Activated T-helper 17 cell treated with anti-CD3 and anti-CD28 coated beads, Interleukin-2, amount 50 U/mL, for 72 hours (primary cell): ENCODE measurements at regions not wholly inside any gene's neighbourhood (a gene's known extent, or its start where the extent isn't known, plus 50 kb on each side); places are given as distances from the start of the nearest gene placed in this dataset.
"Not testable (repeated sequence)": the region's sequence is repeated elsewhere in the genome, so short reads cannot be mapped to it uniquely, and the experiment has no call there.

ENCODE experiments used
- ATAC-seq: fragments of 150-1000 bp; cut with Tn5 transposase; replicated peaks from 2 replicates; pipeline ENCODE4 v1.10.0; 2021; ENCODE audit warnings: mild to moderate bottlenecking, moderate library complexity
- H3K27ac Mint-ChIP-seq: one replicate; pipeline ENCODE4 v1.8.0; 2022; ENCODE audit warnings: mixed read lengths
- H3K27me3 Mint-ChIP-seq: one replicate; pipeline ENCODE4 v1.8.0; 2022; ENCODE audit warnings: mixed read lengths
- H3K36me3 Mint-ChIP-seq: one replicate; pipeline ENCODE4 v1.8.0; 2022; ENCODE audit warnings: low read depth, mild to moderate bottlenecking, mixed read lengths
- H3K4me1 Mint-ChIP-seq: one replicate; pipeline ENCODE4 v1.8.0; 2022; ENCODE audit warnings: mixed read lengths
- H3K4me3 Mint-ChIP-seq: one replicate; pipeline ENCODE4 v1.8.0; 2022; ENCODE audit warnings: mild to moderate bottlenecking, mixed read lengths
- H3K9me3 Mint-ChIP-seq: one replicate; pipeline ENCODE4 v1.8.0; 2022; ENCODE audit warnings: mixed read lengths

DNA sequence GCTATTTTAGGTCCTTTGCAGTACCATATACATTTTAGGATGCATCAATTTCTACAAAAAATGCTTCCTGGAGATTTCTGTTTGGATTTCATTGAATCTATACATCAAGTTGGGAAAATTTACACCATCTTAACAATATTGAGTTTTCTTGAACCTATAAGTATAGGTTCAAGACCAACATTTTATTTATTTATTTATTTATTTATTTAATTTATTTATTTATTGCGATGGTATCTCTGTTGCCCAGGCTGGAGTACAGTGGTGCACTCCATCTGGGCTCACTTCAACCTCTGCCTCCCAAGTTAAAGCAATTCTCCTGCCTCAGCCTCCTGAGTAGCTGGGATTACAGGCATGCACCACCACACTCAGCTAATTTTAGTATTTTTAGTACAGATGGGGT, 125.0 kb upstream of the HS3ST2 start:
- Mint-ChIP-seq H3K4me1 (peaks cover 5% of the 10 kb centered on the region), H3K27ac (no peak overlapping the region), H3K27me3 (peaks cover under 1% of the 10 kb centered on the region), H3K9me3 (peaks cover 3% of the 10 kb centered on the region), H3K36me3 (no peaks in the 10 kb centered on the region), H3K4me3 (no peak overlapping the region)
- ATAC-seq: no peak

DNA sequence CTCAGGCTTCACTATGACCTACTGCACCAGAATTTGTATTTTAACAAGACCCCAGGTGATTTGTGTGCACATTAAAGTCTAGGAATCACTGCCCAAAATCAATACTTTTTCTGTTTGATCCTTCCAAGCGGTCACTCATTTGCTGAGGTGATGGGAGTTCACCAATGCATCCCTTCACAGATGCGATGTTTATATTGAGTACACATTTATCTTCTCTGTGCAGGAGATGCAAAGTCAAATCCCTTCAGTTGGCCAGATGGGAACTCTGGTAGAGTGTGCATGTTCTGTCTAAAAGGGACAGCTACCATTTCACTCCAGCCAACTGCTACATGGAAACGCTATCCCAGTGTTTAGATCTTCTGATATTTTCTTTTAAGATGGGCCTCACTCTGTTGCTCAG, 122.6 kb upstream of the HS3ST2 start:
- no peak overlapping the region for H3K4me3 Mint-ChIP-seq
- peaks cover 3% of the 10 kb centered on the region for H3K9me3 Mint-ChIP-seq
- no peaks in the 10 kb centered on the region for H3K36me3 Mint-ChIP-seq
- peaks cover under 1% of the 10 kb centered on the region for H3K27me3 Mint-ChIP-seq
- no peak for ATAC-seq
- H3K27ac Mint-ChIP-seq: no peak overlapping the region
- H3K4me1 Mint-ChIP-seq: no peaks in the 10 kb centered on the region

DNA sequence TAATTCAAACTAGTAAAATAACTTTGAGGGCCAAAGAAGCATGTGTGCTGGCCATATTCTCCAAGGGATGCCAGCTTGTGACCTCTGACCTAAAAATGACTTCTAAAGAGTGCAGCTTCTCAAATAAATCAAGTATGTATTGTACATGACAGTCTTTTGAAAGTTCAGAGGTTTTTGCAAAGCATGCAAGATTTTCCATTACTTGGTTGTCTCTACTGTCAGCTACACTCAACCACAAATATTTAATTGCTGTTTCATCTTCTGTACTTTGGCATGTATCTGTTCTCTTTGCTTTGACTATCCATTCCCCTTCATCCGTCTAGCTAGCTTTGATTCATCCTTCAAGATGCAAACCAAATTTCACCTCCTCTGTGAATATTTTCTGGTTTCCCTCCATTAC, 121.9 kb upstream of the HS3ST2 start:
- peaks cover 3% of the 10 kb centered on the region for H3K27me3 Mint-ChIP-seq
- no peak for ATAC-seq

DNA sequence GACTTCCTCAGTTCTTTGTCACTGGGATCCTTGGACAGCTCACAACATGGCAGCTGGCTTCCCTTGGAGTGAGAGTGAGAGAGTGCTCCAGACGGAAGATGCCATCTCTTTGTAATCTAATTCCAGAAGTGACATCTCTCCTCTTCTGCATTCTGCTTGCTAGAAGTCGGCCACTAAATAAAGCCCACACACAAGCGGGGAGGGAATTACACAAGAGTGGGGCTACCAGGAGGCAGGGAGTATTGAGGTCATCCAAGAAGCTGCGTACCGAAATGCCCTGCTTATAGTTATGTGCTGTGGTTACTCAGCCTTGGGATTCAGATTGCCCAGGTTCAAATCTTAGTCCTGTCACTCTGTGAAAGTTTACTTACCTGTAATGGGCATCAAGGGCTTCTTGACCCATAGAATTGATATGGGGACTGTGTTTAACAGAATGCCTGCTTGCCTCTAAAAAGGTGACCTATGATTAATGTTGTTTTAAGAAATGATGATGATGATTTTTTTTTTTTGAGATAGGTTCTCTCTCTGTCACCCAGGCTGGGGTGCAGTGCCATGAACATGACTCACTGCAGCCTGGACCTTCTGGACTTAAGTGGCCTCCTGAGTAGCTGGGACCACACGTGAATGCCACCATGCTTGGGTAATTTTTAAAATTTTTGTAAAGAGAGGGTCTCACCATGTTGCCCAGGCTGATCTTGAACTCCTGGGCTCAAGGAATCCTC, 120.9 kb upstream of the HS3ST2 start:
- H3K4me1 Mint-ChIP-seq: no peaks in the 10 kb centered on the region
- H3K4me3 Mint-ChIP-seq: no peak overlapping the region
- ATAC-seq: no peak
- no peak overlapping the region for H3K27ac Mint-ChIP-seq
- H3K36me3 Mint-ChIP-seq: no peaks in the 10 kb centered on the region
- peaks cover 3% of the 10 kb centered on the region for H3K27me3 Mint-ChIP-seq
- no peaks in the 10 kb centered on the region for H3K9me3 Mint-ChIP-seq

More for the DNA sequence above, 121.9 kb upstream of the HS3ST2 start:
- peaks cover under 1% of the 10 kb centered on the region for H3K9me3 Mint-ChIP-seq
- no peak overlapping the region for H3K4me3 Mint-ChIP-seq
- no peaks in the 10 kb centered on the region for H3K4me1 Mint-ChIP-seq
- H3K27ac Mint-ChIP-seq: no peak overlapping the region
- H3K36me3 Mint-ChIP-seq: no peaks in the 10 kb centered on the region

DNA sequence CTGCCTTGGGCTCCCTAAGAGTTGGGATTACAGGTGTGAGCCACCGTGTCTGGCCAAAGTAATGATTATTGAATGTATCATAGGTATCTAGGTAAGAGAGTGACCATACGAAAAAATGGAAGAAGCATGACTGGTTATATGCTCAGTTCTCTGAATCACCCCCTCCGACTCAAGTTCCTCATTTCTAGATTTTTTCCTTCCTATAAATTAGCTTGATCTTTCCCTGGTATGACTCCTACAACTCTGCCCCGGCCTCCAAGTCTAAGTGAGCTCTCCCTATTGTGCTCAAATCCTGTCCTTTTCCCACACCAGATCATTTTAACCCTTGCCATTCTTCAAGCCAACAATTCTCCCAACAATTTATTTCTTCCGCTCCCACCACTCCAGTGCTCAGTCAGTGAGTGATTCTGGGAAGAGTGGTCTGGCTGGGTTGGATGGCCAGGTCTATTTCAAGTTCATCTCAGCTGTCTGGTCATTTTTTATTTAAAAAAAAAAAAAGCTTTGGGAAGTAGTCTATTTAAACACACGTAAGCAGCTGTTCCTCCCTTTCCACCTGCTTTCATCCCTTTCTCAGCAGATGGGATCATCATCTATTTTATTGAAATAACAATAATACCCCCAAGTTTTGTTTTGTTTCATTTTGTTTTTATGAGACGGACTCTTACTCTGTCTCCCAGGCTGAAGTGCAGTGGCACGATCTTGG, 120.2 kb upstream of the HS3ST2 start:
- ATAC-seq: no peak
- H3K27me3 Mint-ChIP-seq: peaks cover 9% of the 10 kb centered on the region
- no peaks in the 10 kb centered on the region for H3K36me3 Mint-ChIP-seq
- no peak overlapping the region for H3K4me3 Mint-ChIP-seq
- no peak overlapping the region for H3K27ac Mint-ChIP-seq
- no peaks in the 10 kb centered on the region for H3K4me1 Mint-ChIP-seq
- H3K9me3 Mint-ChIP-seq: no peaks in the 10 kb centered on the region

DNA sequence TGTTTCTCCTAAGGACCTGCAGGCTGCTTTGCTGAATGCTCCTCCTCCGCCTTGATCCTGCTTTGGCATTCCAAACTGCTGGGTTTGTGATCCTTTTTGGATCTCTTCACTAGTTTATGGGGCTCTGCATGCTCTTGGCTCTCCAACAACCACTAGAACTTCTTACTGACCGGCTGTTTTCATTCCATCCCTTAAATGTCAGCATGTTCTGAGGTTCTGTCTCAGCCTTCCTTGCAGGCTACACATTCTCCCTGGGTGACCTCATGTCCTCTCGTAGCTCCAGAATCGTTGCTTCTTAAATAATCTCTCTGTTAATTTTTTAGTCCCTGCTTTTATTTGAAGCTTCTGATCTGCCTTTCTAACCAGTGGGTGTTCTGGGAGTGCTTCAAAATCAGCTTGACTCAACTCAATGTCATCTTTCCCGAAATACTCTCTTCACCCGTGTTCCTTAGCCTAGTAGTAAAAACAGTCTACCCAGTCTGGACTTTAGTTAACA, 119.0 kb upstream of the HS3ST2 start:
- Mint-ChIP-seq H3K9me3 (no peaks in the 10 kb centered on the region), H3K4me3 (no peak overlapping the region), H3K36me3 (no peaks in the 10 kb centered on the region), H3K27ac (no peak overlapping the region), H3K4me1 (no peaks in the 10 kb centered on the region), H3K27me3 (peaks cover 11% of the 10 kb centered on the region)
- ATAC-seq: no peak

DNA sequence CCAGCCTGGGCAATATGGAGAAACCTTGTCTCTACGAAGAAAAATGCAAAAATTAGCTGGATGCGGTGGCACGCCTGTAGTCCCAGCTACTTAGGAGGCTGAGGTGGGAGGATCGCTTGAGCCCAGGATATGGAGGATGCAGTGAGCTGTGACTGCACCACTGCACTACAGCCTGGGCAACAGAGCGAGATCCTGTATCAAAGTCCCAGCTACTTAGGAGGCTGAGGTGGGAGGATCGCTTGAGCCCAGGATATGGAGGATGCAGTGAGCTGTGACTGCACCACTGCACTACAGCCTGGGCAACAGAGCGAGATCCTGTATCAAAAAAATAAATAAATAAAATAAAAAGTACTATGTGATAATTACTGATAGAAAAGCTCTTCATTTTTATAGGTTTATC, 118.2 kb upstream of the HS3ST2 start:
- H3K9me3 Mint-ChIP-seq, H3K4me3 Mint-ChIP-seq, H3K27ac Mint-ChIP-seq, ATAC-seq, H3K4me1 Mint-ChIP-seq, H3K36me3 Mint-ChIP-seq: not testable (repeated sequence)
- peaks cover 13% of the 10 kb centered on the region for H3K27me3 Mint-ChIP-seq

DNA sequence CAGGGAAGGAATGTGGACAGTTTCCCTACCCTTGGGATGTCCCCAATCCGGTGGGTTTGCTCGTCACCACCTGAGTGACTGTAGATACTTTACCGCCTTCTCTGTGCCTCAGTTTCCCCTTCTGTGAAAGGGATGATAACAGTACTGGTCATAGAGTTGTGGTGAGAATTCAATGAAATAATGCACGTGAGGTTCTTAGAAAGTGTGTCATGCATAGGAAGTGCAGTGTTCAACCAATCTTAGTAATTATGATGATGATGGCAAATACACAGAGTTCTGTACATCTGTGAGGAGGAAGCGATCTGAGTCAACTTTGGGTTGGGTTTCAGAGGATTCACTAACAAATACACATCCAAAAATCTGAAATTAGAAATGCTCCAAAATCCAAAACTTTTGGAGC, 114.6 kb upstream of the HS3ST2 start:
- H3K36me3 Mint-ChIP-seq: no peaks in the 10 kb centered on the region
- no peak overlapping the region for H3K27ac Mint-ChIP-seq
- H3K27me3 Mint-ChIP-seq: peaks cover 34% of the 10 kb centered on the region

DNA sequence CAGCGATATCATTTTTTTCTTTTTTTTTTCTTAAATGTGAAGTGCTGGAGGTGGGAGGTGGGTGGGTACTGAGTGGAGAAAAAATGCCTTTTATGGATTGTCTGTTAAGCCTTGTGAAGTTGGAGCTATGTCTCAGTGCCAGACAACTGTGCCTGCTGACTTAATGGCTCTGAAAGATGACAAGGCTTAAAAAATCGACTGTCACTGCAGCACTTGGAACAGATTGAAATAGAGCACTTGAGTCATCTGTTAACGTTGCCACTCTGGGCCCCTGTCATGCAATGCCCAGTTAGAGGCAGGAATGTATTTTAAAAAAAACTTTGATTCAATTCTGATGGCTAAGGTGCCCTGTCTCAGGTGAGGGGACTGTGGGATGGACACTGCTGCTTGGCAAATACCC, 108.2 kb upstream of the HS3ST2 start:
- no peaks in the 10 kb centered on the region for H3K4me1 Mint-ChIP-seq

More for the DNA sequence above, 114.6 kb upstream of the HS3ST2 start:
- H3K4me3 Mint-ChIP-seq: no peak overlapping the region
- no peaks in the 10 kb centered on the region for H3K9me3 Mint-ChIP-seq
- no peak for ATAC-seq
- no peaks in the 10 kb centered on the region for H3K4me1 Mint-ChIP-seq

DNA sequence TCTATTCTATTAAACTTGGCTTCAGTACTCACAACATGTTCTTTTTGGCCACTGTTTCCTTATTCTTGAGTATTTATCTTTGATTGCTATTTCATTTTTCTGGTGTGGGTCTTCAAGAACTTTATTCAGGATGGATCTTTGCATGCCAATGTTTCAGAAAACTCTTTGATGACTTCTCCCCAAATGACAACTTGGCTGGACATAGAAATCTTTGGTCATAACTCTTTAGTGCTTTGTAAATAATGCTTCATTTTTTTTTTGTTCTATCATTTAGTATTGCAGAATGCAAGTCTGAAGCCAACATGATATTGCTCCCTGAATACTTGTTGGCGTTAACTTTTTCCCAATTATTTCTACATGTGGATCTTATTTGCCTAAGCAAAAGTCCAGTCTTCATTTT, 103.6 kb upstream of the HS3ST2 start:
- H3K4me1 Mint-ChIP-seq: no peaks in the 10 kb centered on the region
- H3K4me3 Mint-ChIP-seq: no peak overlapping the region
- H3K27ac Mint-ChIP-seq: no peak overlapping the region
- peaks cover 21% of the 10 kb centered on the region for H3K9me3 Mint-ChIP-seq
- ATAC-seq: no peak
- H3K36me3 Mint-ChIP-seq: no peaks in the 10 kb centered on the region
- H3K27me3 Mint-ChIP-seq: peaks cover 30% of the 10 kb centered on the region

More for the DNA sequence above, 108.2 kb upstream of the HS3ST2 start:
- H3K27me3 Mint-ChIP-seq: peaks cover 42% of the 10 kb centered on the region
- no peak overlapping the region for H3K4me3 Mint-ChIP-seq
- no peaks in the 10 kb centered on the region for H3K36me3 Mint-ChIP-seq
- peaks cover 2% of the 10 kb centered on the region for H3K9me3 Mint-ChIP-seq
- no peak for ATAC-seq
- no peak overlapping the region for H3K27ac Mint-ChIP-seq

DNA sequence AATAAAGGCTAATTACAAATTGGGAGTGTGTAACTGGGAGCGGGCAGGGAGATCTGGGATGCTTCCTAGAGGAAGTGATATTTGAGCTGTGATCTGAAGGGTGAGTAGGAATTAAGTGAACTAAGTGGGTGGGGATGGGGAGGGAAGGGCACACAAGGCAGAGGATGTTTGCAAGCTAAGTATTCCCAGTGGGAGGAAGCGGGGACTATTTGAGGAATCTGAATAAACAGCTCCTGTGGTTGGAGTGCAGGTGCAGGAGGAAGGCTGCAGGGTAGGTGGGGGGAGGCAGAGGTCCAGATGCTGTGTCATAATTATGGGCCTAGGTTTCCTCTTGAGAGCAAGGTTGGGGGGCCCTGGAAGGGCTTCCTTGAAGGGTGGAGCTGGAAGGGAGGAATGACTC, 102.1 kb upstream of the HS3ST2 start:
- Mint-ChIP-seq H3K27ac (no peak overlapping the region), H3K36me3 (no peaks in the 10 kb centered on the region), H3K27me3 (peaks cover 26% of the 10 kb centered on the region), H3K4me3 (no peak overlapping the region), H3K4me1 (no peaks in the 10 kb centered on the region), H3K9me3 (peaks cover 21% of the 10 kb centered on the region)
- no peak for ATAC-seq

DNA sequence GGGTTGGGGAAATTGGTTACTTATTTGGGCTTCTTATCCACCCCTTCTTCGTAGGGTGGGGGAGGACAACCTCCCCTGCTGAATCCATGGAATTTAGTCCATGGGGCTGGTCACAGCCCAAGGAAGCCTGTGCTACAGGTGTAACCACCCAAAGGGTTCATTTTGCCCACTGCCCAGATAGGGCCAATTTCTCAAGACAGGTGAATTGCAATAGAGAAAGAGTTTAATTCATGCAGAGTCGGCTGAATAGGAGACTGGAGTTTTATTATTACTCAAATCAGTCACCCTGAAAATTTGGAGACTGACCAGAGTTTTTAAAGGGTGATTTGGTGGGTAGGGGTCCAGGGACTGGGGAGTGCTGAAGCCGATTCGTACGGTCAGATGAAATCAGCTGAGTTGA, 101.5 kb upstream of the HS3ST2 start:
- Mint-ChIP-seq H3K9me3 (peaks cover 21% of the 10 kb centered on the region), H3K4me1 (no peaks in the 10 kb centered on the region), H3K27me3 (peaks cover 23% of the 10 kb centered on the region), H3K27ac (no peak overlapping the region), H3K4me3 (no peak overlapping the region), H3K36me3 (no peaks in the 10 kb centered on the region)
- ATAC-seq: no peak

DNA sequence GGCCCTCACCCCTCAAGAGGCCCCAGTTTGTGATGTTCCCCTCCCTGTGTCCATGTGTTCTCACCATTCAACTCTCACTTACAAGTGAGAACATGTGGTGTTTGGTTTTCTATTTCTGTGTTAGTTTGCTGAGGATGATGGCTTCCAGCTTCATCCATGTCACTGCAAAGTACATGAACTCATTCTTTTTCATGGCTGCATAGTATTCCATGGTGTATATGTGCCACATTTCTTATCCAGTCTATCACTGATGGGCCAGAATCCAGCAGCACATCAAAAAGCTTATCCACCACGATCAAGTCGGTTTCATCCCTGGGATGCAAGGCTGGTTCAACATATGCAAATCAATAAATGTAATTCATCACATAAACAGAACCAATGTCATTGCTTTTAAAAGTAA, 95.4 kb upstream of the HS3ST2 start:
- not testable (repeated sequence) for H3K4me3 Mint-ChIP-seq, H3K4me1 Mint-ChIP-seq, H3K36me3 Mint-ChIP-seq, ATAC-seq, H3K27ac Mint-ChIP-seq, H3K9me3 Mint-ChIP-seq
- H3K27me3 Mint-ChIP-seq: peaks cover 33% of the 10 kb centered on the region

DNA sequence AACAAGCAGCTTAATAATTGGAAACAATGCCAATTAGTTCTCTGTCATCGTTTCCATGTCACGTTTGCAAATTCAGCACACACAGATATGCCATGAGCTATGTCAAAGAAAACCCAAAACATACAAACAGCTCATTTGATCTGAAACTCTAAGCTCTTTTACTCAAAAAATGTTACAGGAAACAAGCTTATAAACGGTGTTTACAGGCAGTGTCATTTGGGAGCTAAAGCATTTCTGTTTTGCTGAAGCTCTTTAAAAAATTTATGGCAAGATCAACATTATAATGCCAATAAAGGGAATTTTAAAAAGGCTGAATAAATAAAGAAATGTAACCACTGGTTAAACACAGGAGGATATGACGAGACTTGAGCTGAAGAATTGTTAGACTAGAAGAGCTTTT, 94.0 kb upstream of the HS3ST2 start:
- ATAC-seq: no peak
- H3K9me3 Mint-ChIP-seq: peaks cover 3% of the 10 kb centered on the region
- no peak overlapping the region for H3K4me3 Mint-ChIP-seq
- H3K4me1 Mint-ChIP-seq: no peaks in the 10 kb centered on the region
- no peak overlapping the region for H3K27ac Mint-ChIP-seq
- H3K27me3 Mint-ChIP-seq: peaks cover 27% of the 10 kb centered on the region
- no peaks in the 10 kb centered on the region for H3K36me3 Mint-ChIP-seq

DNA sequence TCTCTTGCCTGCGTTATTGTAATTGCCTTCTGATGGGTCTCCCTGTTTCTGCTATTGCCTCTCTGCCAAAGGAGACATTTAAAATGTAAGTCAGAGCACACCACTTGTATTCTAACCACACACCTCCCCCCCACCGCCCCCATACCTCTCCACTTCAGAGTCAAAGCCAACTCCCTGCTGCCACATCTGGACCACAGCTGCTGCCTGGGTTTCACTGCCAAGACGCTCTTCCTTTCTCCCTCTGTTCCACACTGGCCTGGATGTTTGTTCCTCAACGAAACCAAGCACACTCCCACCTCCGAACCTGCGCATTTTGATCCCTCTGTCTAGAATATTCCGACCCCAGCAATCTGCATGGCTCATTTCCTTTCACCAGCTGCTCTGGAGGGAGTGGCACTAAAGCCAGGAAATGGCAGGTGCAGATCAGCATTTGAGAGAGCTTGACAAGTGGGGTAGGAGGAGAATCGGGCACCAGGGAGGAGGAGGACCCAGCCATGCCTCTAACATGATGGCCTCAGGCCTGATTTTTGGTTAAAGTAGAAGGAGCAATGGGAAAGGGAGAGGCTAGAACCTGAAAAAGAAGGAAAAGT, 92.4 kb upstream of the HS3ST2 start:
- H3K36me3 Mint-ChIP-seq: no peaks in the 10 kb centered on the region
- ATAC-seq: no peak
- H3K4me3 Mint-ChIP-seq: no peak overlapping the region
- peaks cover 29% of the 10 kb centered on the region for H3K27me3 Mint-ChIP-seq
- H3K4me1 Mint-ChIP-seq: no peaks in the 10 kb centered on the region
- H3K27ac Mint-ChIP-seq: no peak overlapping the region
- peaks cover 3% of the 10 kb centered on the region for H3K9me3 Mint-ChIP-seq
